Erythroblast (primary cell): ENCODE measurements at regions not wholly inside any gene's neighbourhood (a gene's known extent, or its start where the extent isn't known, plus 50 kb on each side); places are given as distances from the start of the nearest gene placed in this dataset.

Experiments used
- GATA1 ChIP-seq: IDR thresholded peaks from 2 replicates; pipeline ENCODE4 v1.6.1; 2011; ENCODE audit warnings: low read depth, mild to moderate bottlenecking, control low read depth, low read length, moderate library complexity
- POLR2A ChIP-seq: IDR thresholded peaks from 2 replicates; pipeline ENCODE4 v1.6.1; 2011; ENCODE audit warnings: mild to moderate bottlenecking, low read length

DNA sequence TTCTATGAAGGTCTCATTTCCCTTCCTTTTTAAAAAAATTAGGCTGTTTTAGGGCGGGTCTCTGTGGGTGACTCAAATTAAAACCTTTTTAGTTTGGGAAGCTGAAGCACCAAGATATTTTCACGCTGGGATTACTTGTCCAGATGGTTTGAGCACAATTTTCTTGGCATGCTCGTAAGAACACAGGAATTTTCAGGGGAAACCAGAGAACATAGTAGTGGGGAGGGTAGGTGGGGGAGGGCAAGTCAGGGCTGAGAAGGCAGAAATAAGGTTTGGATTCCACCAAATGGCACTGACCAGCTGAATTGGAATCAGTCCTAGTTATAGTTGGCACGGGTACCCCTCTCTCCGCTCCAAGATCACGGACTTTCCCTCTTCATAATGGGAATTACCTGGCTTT is 97.3 kb upstream of the LRIG1 start:
- TF ChIP-seq POLR2A = no peak
- no peak for TF ChIP-seq GATA1
